Body of pancreas (tissue), 4 donors: ENCODE measurements at regions not wholly inside any gene's neighbourhood (a gene's known extent, or its start where the extent isn't known, plus 50 kb on each side); places are given as distances from the start of the nearest gene placed in this dataset.
"Not testable (repeated sequence)": the region's sequence is repeated elsewhere in the genome, so short reads cannot be mapped to it uniquely, and the experiment has no call there.

Experiments
- CTCF ChIP-seq, 7 experiments: fragments of 450-650 bp in 4 of 7; fragments of 200-600 bp in 3 of 7; sonication (generic) in 3 of 7; IDR thresholded peaks; one replicate each; pipeline ENCODE4 v1.5.1; 2016 to 2019; ENCODE audit warnings: antibody characterized with exemption in 7 of 7
- POLR2A ChIP-seq, 3 donors: fragments of 450-650 bp; IDR thresholded peaks; one replicate each; pipeline ENCODE4 v1.6.1; 2016; ENCODE audit warnings: antibody characterized with exemption in 3 of 3, mild to moderate bottlenecking in 2 of 3

GRCh38 chr6:58129098-58129497, 811.7 kb downstream of the PRIM2 start:
- TF ChIP-seq CTCF, POLR2A (IDR thresholded peaks at IDR 0.05): not testable (repeated sequence)
